ENCODE measurements at regions not wholly inside any gene's neighbourhood (a gene's known extent, or its start where the extent isn't known, plus 50 kb on each side); places are given as distances from the start of the nearest gene placed in this dataset.

DNA sequence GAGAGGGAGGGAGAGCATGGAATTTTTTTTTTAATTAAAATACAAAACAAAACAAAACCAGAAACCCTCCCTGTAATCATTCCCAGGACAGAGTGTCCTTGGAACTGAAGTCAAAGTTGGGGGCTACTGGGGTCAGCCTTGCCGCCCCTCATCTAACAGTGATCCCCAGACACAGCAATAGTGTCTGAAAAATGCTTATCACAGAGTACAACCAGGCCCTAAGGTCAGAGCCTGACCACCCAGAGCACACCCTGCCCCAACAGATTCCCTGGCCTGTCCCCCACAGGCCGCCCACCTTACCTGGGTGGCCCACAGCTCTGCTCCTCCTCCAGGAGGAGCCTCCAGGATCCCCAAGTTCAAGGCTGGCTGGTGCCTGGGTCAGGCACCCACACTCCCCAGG, 101.6 kb upstream of the LINGO1 start:
- no peak overlapping the region for H3K4me3 ChIP-seq (ENCODE audit: low read length)
- H3F3A ChIP-seq (ENCODE audit: insufficient read depth, low read length): no peaks in the 10 kb centered on the region
- H3K9me3 ChIP-seq (replicated peaks; ENCODE audit: insufficient read depth, low read length): no peaks in the 10 kb centered on the region
- H2AFZ ChIP-seq (ENCODE audit: low read length): no peak overlapping the region
- H3K9ac ChIP-seq (ENCODE audit: low read length): no peak overlapping the region
- H3K36me3 ChIP-seq (replicated peaks; ENCODE audit: insufficient read depth, low read length): no peaks in the 10 kb centered on the region
- H4K20me1 ChIP-seq (ENCODE audit: insufficient read depth, low read length): no peaks in the 10 kb centered on the region
- peaks cover 47% of the 10 kb centered on the region for H3K27me3 ChIP-seq (replicated peaks; ENCODE audit: insufficient read depth, low read length)
- no peaks in the 10 kb centered on the region for H3K9me2 ChIP-seq (replicated peaks; ENCODE audit: insufficient read depth, low read length)
- H3K4me1 ChIP-seq (ENCODE audit: low read length): no peaks in the 10 kb centered on the region
- no peak overlapping the region for H3K4me2 ChIP-seq (ENCODE audit: low read depth, low read length)
- TF ChIP-seq EZH2phosphoT487 (IDR thresholded peaks at IDR 0.05; ENCODE audit: low read length) (no peak), EZH2 (optimal IDR thresholded peaks at IDR 0.05; ENCODE audit: low read depth, low read length) (no peak)
- TF ChIP-seq, protein P1, sequence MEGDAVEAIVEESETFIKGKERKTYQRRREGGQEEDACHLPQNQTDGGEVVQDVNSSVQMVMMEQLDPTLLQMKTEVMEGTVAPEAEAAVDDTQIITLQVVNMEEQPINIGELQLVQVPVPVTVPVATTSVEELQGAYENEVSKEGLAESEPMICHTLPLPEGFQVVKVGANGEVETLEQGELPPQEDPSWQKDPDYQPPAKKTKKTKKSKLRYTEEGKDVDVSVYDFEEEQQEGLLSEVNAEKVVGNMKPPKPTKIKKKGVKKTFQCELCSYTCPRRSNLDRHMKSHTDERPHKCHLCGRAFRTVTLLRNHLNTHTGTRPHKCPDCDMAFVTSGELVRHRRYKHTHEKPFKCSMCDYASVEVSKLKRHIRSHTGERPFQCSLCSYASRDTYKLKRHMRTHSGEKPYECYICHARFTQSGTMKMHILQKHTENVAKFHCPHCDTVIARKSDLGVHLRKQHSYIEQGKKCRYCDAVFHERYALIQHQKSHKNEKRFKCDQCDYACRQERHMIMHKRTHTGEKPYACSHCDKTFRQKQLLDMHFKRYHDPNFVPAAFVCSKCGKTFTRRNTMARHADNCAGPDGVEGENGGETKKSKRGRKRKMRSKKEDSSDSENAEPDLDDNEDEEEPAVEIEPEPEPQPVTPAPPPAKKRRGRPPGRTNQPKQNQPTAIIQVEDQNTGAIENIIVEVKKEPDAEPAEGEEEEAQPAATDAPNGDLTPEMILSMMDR (IDR thresholded peaks at IDR 0.05; ENCODE audit: low read length): no peak
- no peak for DNase-seq
- H3K27ac ChIP-seq (ENCODE audit: low read length): no peak overlapping the region
- H3K79me2 ChIP-seq (ENCODE audit: low read length): no peaks in the 10 kb centered on the region

DNA sequence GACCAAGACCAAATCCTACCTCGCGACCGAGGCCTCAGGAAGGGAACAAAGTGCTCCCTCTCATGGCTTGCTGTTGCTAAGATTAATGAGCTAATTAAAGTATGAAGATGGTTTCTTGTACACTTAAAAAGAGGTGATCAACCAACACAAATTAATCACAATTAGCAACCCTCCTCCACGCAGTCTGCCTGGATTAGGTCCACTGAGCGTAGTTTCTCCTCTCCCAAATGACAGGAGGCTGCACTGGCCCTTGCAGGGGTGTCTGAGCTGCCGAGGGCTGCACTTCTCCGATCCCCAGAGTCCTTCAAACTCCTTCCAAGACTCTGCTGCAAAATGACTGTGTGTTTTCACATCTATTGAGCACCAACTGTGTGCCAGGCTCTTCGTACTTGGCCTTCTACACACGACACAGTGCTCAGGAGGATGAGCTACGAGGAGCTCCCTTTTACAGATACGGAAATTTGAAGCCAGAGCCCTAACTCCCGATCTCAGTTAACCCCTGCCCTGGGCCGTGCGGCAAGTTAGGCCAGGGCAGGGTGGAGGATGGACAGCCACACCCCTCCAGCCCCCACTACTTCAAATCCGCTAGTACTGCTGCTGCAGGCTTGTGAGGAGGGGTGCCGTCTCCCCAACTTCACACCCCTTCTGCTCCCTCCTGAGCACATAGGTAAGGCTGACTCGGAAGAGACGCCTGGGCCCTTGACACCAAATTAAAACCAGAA, 101.0 kb upstream of the LINGO1 start:
- no peak for DNase-seq
- H3K4me3 ChIP-seq (ENCODE audit: low read length): no peak overlapping the region
- H3K4me2 ChIP-seq (ENCODE audit: low read depth, low read length): no peak overlapping the region
- H3K27ac ChIP-seq (ENCODE audit: low read length): no peak overlapping the region
- H3K9ac ChIP-seq (ENCODE audit: low read length): no peak overlapping the region
- H4K20me1 ChIP-seq (ENCODE audit: insufficient read depth, low read length): no peaks in the 10 kb centered on the region
- no peaks in the 10 kb centered on the region for H3F3A ChIP-seq (ENCODE audit: insufficient read depth, low read length)
- no peak overlapping the region for H2AFZ ChIP-seq (ENCODE audit: low read length)
- peaks cover 41% of the 10 kb centered on the region for H3K27me3 ChIP-seq (replicated peaks; ENCODE audit: insufficient read depth, low read length)
- no peaks in the 10 kb centered on the region for H3K9me2 ChIP-seq (replicated peaks; ENCODE audit: insufficient read depth, low read length)
- H3K79me2 ChIP-seq (ENCODE audit: low read length): no peaks in the 10 kb centered on the region
- no peaks in the 10 kb centered on the region for H3K9me3 ChIP-seq (replicated peaks; ENCODE audit: insufficient read depth, low read length)
- TF ChIP-seq, protein P1 (IDR thresholded peaks at IDR 0.05; ENCODE audit: low read length): no peak
- TF ChIP-seq EZH2phosphoT487 (IDR thresholded peaks at IDR 0.05; ENCODE audit: low read length) (no peak), EZH2 (optimal IDR thresholded peaks at IDR 0.05; ENCODE audit: low read depth, low read length) (no peak)
- H3K36me3 ChIP-seq (replicated peaks; ENCODE audit: insufficient read depth, low read length): no peaks in the 10 kb centered on the region
- no peaks in the 10 kb centered on the region for H3K4me1 ChIP-seq (ENCODE audit: low read length)

DNA sequence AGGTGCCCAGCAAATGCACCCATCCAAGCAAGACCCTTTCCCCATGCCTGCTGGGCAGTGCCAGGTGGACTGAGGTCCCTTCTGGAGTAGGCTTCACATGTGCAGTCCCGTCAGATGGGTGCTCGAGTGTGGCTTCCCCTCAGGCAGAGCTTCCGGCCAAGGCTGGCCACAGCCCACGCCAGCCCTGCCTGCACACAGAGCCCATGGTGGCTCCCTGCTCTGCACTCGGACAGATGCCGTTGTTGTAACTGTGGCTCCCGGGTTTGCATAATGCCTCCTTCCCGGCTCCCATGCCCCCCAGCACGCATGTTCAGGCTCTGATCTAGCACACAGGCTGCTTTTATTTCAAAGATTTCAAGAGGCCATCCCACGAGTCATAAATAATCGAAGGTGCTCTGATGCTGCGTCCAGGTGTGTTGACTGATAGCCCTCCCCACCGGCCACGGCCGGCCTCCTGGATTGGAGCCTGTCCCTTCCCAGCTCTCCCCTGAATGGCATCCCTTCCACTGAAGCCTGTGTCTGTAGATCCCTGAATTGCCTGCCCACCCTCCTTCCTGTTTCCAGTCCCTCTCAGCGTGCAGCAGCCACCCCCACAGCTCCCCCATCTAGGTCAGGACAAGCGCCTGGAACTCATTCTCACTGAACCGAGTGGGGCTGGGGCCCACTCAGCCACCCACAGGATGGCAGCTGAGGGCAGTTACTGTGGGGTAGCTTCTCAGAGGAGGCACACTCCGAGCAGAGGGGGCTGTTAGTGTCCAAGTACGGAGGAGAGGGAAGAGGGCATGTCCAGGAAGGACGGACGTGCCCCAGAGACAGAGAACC, 100.0 kb upstream of the LINGO1 start:
- Histone ChIP-seq H3K9ac (ENCODE audit: low read length) (no peak overlapping the region), H3K4me2 (ENCODE audit: low read depth, low read length) (no peak overlapping the region), H2AFZ (ENCODE audit: low read length) (no peak overlapping the region), H3F3A (ENCODE audit: insufficient read depth, low read length) (no peaks in the 10 kb centered on the region), H3K27me3 (replicated peaks; ENCODE audit: insufficient read depth, low read length) (peaks cover 38% of the 10 kb centered on the region), H4K20me1 (ENCODE audit: insufficient read depth, low read length) (no peaks in the 10 kb centered on the region), H3K79me2 (ENCODE audit: low read length) (no peaks in the 10 kb centered on the region), H3K4me1 (ENCODE audit: low read length) (no peaks in the 10 kb centered on the region), H3K9me2 (replicated peaks; ENCODE audit: insufficient read depth, low read length) (no peaks in the 10 kb centered on the region), H3K9me3 (replicated peaks; ENCODE audit: insufficient read depth, low read length) (no peaks in the 10 kb centered on the region), H3K36me3 (replicated peaks; ENCODE audit: insufficient read depth, low read length) (no peaks in the 10 kb centered on the region), H3K4me3 (ENCODE audit: low read length) (no peak overlapping the region), H3K27ac (ENCODE audit: low read length) (no peak overlapping the region)
- DNase-seq: no peak
- TF ChIP-seq EZH2phosphoT487 (IDR thresholded peaks at IDR 0.05; ENCODE audit: low read length) (no peak), EZH2 (optimal IDR thresholded peaks at IDR 0.05; ENCODE audit: low read depth, low read length) (no peak)
- TF ChIP-seq, protein P1 (IDR thresholded peaks at IDR 0.05; ENCODE audit: low read length): no peak

Measured in MM.1S (cell line).